SIG-M5 treated with dmso at 0.1 percent for 504 hours (cell line): ENCODE measurements at regions not wholly inside any gene's neighbourhood (a gene's known extent, or its start where the extent isn't known, plus 50 kb on each side); places are given as distances from the start of the nearest gene placed in this dataset.
"Not testable (repeated sequence)": the region's sequence is repeated elsewhere in the genome, so short reads cannot be mapped to it uniquely, and the experiment has no call there.

Experiments
- DNase-seq: peaks from one replicate; lab custom pipeline; 2025; ENCODE audit not compliant: unreplicated experiment; lab: John Stamatoyannopoulos, UW

- DNase-seq: no peak
Measured at GRCh38 chr5:23977365-23977764, 470.0 kb downstream of the PRDM9 start.

GRCh38 chr5:23977997-23978396, 470.6 kb downstream of the PRDM9 start:
- no peak for DNase-seq

GRCh38 chr5:23991406-23991805, 484.0 kb downstream of the PRDM9 start:
- DNase-seq: no peak

GRCh38 chr5:23994581-23995370, 487.4 kb downstream of the PRDM9 start:
- no peak for DNase-seq

- no peak for DNase-seq
Measured at GRCh38 chr5:23996525-23996924, 489.1 kb downstream of the PRDM9 start.

GRCh38 chr5:24005384-24005783, 498.0 kb downstream of the PRDM9 start:
- no peak for DNase-seq

GRCh38 chr5:24017710-24018109, 510.3 kb downstream of the PRDM9 start:
- not testable (repeated sequence) for DNase-seq

- no peak for DNase-seq
Measured at GRCh38 chr5:24026288-24026687, 518.9 kb downstream of the PRDM9 start.

GRCh38 chr5:24042688-24043087, 535.3 kb downstream of the PRDM9 start:
- no peak for DNase-seq

- DNase-seq: no peak
Measured at GRCh38 chr5:24045046-24045445, 537.6 kb downstream of the PRDM9 start.

- no peak for DNase-seq
Measured at GRCh38 chr5:24053737-24054136, 546.3 kb downstream of the PRDM9 start.

GRCh38 chr5:24059006-24059405, 551.6 kb downstream of the PRDM9 start:
- DNase-seq: no peak

GRCh38 chr5:24059716-24060115, 552.3 kb downstream of the PRDM9 start:
- DNase-seq: no peak

- no peak for DNase-seq
Measured at GRCh38 chr5:24065779-24066178, 558.4 kb downstream of the PRDM9 start.

- no peak for DNase-seq
Measured at GRCh38 chr5:24067208-24067607, 559.8 kb downstream of the PRDM9 start.

GRCh38 chr5:24068524-24068923, 561.1 kb downstream of the PRDM9 start:
- no peak for DNase-seq

GRCh38 chr5:24073107-24073506, 565.7 kb downstream of the PRDM9 start:
- no peak for DNase-seq

GRCh38 chr5:24080046-24080445, 564.7 kb downstream of the CDH10 start:
- no peak for DNase-seq

- DNase-seq: no peak
Measured at GRCh38 chr5:24094081-24094679, 550.6 kb downstream of the CDH10 start.

- DNase-seq: no peak
Measured at GRCh38 chr5:24102010-24102409, 542.8 kb downstream of the CDH10 start.

- no peak for DNase-seq
Measured at GRCh38 chr5:24103451-24104023, 541.2 kb downstream of the CDH10 start.

- peak; percentile 65 for DNase-seq
Measured at GRCh38 chr5:24110004-24110615, 534.7 kb downstream of the CDH10 start.
